ENCODE measurements at regions not wholly inside any gene's neighbourhood (a gene's known extent, or its start where the extent isn't known, plus 50 kb on each side); places are given as distances from the start of the nearest gene placed in this dataset.

DNA sequence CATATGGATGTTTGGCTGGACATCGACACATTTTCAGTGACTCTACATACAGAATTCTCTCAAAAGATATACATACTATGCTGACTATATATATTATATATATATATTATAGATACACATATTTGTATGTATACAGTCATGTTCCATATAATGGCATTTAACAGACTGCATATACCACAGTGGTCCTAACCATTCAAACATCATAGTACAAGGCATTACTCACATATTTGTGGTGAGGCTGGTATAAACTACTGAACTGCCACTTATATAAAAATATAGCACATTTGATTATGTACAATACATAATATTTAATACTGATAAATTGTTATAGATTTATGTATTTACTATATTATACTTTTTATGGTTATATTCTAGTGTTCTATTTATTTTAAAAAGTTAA lies 168.5 kb downstream of the IL15 start:
- TF ChIP-seq, protein P1, sequence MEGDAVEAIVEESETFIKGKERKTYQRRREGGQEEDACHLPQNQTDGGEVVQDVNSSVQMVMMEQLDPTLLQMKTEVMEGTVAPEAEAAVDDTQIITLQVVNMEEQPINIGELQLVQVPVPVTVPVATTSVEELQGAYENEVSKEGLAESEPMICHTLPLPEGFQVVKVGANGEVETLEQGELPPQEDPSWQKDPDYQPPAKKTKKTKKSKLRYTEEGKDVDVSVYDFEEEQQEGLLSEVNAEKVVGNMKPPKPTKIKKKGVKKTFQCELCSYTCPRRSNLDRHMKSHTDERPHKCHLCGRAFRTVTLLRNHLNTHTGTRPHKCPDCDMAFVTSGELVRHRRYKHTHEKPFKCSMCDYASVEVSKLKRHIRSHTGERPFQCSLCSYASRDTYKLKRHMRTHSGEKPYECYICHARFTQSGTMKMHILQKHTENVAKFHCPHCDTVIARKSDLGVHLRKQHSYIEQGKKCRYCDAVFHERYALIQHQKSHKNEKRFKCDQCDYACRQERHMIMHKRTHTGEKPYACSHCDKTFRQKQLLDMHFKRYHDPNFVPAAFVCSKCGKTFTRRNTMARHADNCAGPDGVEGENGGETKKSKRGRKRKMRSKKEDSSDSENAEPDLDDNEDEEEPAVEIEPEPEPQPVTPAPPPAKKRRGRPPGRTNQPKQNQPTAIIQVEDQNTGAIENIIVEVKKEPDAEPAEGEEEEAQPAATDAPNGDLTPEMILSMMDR (IDR thresholded peaks at IDR 0.05 in 2 of 3, conservative IDR thresholded peaks at IDR 0.05 in 1 of 3; ENCODE audit: borderline replicate concordance in 1 of 3, insufficient read depth in 1 of 3, low read depth in 2 of 3, low read length in 2 of 3): no peak
- TF ChIP-seq EZH2 (IDR thresholded peaks at IDR 0.05) (no peak), POLR2AphosphoS5 (IDR thresholded peaks at IDR 0.05; ENCODE audit: low read depth, low read length) (no peak), RAD21 (IDR thresholded peaks at IDR 0.05; ENCODE audit: low read depth) (no peak)
